GM19452 (cell line): ENCODE measurements at regions not wholly inside any gene's neighbourhood (a gene's known extent, or its start where the extent isn't known, plus 50 kb on each side); places are given as distances from the start of the nearest gene placed in this dataset.
A peak's percentile ranks its signal among the peaks of the same experiment; 100 is the strongest.

Source experiments
- ATAC-seq: cut with Tn5 transposase; IDR thresholded peaks from one replicate; pipeline ENCODE4 v1.9.1; 2021; ENCODE audit not compliant: unreplicated experiment

DNA sequence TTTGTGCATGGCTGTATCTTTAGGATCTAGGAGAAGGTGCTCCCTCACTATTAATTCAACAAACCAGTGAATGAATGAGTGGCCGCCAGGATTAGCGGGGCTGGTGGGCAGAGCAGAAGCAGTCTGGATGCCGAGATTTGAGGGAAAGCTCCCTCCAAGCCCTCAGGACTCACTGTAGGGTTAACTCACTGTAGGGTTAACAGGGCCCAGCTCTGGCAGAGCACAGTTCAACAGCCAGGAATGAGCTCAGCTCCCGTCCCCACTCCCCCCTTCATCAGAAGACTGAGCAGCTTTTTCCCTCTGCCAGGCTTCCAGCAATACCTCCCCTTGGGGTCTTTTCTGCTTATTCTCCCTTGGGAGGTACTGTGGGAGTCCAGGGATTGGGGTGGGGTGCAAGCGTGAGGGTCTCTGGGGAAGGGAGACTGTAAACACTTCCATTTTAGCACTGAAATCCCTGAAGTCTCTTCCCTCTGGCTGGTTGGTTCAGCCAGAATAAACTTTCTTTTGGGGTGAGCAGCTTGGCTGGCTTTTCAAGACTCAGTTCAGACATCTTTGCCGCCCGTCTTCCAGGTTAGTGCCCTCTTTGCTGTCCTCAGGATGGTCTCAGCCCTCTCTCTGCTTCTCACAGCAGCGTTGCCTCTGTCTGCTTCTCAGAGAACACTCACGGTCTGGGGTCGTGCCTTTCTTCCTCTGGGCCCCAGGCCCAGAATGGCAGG is 53.7 kb upstream of the WSB1 start:
- ATAC-seq: no peak

DNA sequence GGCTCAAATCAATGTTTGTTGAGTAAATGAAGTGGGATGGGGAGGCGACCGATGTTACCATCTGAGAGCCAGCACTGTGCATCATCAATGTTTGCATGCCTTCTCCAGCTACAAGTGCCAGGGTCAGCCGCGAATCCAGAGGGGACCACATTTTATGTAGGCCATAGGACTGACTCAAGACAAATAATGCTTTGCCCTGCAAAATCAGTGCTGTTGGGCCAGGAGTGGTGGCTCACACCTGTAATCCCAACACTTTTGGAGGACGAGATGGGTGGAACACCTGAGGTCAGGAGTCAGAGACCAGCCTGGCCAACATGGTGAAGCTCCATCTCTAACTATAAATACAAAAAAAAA is 53.1 kb upstream of the WSB1 start:
- ATAC-seq: no peak

DNA sequence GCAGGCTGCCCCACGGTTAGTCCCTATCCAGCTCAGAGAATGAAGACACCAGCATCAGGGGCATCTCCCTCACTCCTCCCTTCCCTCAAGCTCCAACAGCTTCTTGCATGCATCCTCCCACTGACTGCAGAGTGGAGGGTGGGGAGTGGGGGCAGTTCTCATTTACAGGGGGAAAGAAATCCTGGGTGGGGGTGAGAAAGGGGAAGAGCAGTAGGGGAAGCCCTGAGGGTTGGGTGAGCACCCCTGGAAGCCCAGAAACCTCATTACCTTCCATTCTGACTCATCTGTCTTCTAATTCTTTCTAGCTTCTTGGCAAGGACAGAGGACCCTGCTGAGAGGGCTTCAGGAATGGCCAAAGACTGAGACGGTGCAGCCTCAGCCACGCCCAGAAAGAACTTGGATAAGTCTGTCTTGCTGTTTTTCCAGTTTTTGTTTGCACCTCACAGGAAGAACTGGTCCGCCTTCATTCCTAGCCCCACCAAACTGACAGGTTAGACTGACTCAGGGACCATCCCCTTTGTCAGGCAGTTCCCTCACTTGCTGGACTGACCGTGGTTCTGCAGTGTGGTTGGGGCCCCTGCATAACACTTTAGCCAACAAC is 52.5 kb upstream of the WSB1 start:
- peak; percentile 62 for ATAC-seq

DNA sequence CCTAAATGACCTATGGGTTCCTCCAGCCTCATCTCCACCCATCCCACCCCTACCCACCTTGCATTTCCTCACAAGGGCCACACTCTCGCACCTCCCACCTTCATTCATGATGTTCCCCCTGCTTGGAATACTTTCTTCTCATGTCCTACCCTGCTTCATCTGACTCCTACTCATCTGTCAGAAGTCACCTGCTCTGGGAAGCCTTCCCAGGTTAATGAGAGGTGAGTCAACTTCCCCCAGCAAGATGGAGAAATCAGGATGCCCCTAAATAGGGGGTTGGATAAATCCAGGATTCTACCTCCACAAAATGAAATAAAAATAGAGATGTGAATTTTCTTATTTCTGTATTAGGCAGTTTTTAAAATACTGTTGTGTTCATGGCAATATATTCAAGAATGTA is 51.0 kb upstream of the WSB1 start:
- no peak for ATAC-seq

DNA sequence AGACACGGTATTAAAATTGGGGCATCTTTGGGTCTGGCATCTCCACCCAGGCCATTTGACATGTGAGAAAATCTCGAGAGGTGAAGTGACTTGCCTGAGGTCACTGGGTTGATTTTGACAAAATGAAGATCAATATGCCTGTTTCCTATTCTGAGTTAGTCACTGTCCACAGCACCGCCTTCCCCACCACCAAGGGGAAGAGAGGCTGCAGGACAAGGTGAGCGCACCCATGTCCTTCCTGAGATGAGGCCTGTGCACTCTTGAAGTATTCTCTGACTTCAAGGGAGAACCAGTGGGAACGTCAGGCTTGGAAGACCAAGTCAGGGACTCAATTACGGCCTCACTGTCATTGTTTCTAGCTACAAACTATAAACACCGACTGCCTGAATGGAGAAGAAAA is 49.9 kb upstream of the WSB1 start:
- no peak for ATAC-seq
